Urothelium cell line (cell line): ENCODE measurements at regions not wholly inside any gene's neighbourhood (a gene's known extent, or its start where the extent isn't known, plus 50 kb on each side); places are given as distances from the start of the nearest gene placed in this dataset.
"Not testable (repeated sequence)": the region's sequence is repeated elsewhere in the genome, so short reads cannot be mapped to it uniquely, and the experiment has no call there.

Source experiments
- DNase-seq: peaks from one replicate; pipeline ENCODE4 v3.0.0; 2011; ENCODE audit warnings: low spot score, mixed read lengths
- FAIRE-seq: peaks from 2 replicates; lab custom pipeline; 2011; peaks lifted over from hg19 to GRCh38; lab: Jason Lieb, UNC

DNA sequence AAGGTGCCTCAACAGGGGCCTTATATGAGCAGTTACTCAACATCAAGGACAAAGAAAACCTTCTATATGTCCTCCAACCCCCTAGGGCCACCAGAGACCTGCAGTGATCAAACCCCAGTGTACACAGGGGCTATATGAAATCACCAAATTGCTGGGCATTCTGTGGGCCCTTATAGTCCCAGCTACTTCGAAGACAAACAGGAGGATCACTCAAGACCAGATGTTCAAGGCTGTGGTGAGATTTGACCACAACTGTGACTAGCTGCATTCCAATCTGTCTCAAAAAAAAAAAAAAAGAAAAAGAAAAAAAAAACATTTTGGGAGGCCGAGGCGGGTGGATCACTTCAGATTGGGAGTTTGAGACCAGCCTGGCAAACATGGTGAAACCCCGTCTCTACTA, 51.0 kb upstream of the PRB2 start:
- peak; percentile 81 for DNase-seq
- FAIRE-seq = no peak

- FAIRE-seq (no peak), DNase-seq (no peak)
Measured at GRCh38 chr12:11457996-11458645, 62.8 kb upstream of the PRB2 start.

GRCh38 chr12:11460343-11461023, 65.1 kb upstream of the PRB2 start:
- no peak for DNase-seq

GRCh38 chr12:11461433-11461832, 66.1 kb upstream of the PRB2 start:
- peak; percentile 9 for FAIRE-seq
- DNase-seq = no peak

More at GRCh38 chr12:11460343-11461023, 65.1 kb upstream of the PRB2 start:
- FAIRE-seq = no peak

GRCh38 chr12:11477110-11477509, 81.7 kb upstream of the PRB2 start:
- no peak for FAIRE-seq
- DNase-seq = no peak

DNA sequence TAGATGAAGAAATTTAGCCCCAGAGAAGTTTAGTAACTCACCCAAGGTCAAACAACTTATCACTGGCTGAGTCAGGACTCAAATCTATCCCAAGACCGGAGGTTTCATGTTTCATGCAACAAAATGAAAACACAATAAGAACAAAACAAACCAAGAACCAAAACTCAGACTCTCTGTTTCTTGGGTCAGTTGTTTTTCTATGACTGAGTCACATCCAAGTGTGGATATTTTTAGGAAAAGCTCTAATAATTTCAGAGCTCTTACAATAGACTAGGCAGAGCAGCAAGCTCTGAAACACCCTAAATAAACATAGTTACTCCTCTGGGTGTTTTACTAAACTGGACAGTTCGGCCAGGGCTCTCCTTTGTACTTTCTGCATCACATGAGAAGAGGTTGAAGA, 87.6 kb upstream of the PRB2 start:
- FAIRE-seq = no peak

DNA sequence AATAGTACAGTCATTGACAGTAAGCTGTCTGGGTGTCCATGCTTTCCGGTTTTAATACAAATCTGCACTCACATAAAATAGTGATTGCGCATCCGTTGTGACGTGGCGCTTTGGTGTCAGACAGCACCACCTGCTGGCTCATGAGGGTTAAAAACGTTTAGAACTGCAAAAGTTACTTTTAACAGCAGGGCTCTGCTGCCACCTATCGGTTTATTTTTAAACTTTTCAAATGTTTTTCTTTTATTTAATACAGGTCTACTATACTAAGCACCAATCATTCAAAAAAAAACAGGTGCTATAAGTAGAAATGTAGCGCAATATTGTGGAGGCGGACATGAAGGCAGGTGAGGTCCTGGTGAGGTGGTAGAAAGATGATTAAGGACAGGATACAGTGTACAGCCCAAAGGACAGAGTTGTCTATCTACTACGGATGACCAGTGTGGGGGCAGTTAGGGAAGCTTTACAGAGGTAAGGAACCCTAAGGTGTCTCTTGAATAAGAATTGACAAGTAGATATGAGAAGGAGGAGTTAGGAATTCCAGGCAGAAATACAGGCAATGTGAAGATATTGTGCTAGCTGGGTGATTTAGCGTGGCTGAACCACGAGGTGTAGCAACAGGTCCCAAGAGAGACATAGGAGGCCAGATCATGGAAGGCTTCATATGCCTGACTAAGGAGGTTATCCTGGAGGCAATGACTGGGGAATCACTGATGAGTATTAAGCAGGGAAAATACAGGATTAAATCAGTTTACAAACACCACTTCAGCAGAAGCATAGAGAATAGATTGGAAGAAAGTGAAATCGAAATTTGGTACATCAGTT, 91.5 kb upstream of the PRB2 start:
- FAIRE-seq (peak; percentile 97), DNase-seq (peak; percentile 85)

More for the DNA sequence above, 87.6 kb upstream of the PRB2 start:
- DNase-seq = no peak

- FAIRE-seq (peak; percentile 23), DNase-seq (no peak)
Measured at GRCh38 chr12:11496157-11496851, 100.9 kb upstream of the PRB2 start.

DNA sequence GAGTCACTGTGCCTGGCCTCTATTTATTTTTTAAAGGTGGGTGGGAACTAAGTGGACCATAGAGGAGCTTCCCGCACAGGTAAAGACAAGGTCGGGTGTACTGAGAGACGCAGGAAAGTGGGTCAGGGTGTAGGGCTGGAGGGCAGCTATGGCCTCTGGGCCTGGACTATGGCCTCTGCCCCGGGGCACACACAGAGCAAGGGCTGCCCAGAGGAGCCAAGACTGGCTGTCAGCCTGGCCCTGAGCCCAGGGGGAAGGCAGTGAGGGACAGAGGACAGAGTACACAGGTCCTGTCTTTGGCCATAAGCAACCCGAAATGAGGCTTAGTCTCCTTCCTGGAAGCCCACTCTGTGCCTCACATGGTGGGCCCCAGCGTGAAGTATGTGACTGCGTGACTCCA, 102.1 kb upstream of the PRB2 start:
- no peak for DNase-seq
- FAIRE-seq = no peak

DNA sequence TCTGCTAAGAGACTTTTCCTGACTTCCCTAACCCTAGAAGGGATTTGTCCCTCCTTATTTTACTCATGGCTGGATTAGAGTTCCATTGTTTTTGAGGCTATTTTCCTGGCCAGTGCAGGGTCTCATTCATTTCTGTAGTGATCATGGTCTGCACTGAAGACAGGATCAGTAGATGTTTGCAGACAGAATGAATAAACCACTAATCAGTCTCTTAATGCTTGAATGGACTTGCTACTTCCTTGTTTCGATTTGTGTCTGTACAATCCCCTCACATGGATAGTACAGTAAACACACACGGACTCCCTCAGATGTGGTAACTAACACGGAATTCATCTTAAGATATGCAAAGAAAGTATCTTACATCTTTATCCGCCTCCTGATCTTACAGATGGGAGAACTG, 102.6 kb upstream of the PRB2 start:
- no peak for DNase-seq
- FAIRE-seq = peak; percentile 32

DNA sequence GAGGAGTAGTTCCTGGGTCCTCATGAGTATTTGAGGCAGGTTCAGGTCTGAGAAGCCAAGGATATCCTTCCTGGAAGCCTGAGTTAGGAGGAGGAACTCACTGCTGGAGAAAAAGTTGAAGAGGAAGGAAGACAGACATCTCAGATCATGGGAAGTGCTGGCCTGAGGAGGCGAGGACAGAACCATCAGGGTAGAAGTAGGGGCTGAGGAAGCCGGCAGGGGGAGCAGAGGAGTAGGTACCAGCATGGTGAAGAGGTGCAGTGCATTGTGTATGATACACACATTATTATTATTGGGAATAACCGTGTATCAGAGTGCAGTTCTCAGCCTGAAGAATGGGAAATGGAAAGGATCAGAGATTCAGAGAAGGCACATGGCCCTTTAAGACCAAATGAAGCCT, 103.2 kb upstream of the PRB2 start:
- peak; percentile 58 for FAIRE-seq
- DNase-seq = not testable (repeated sequence)

GRCh38 chr12:11499806-11500187, 104.4 kb upstream of the PRB2 start:
- FAIRE-seq = peak; percentile 85
- no peak for DNase-seq

GRCh38 chr12:11500188-11500860, 105.0 kb upstream of the PRB2 start:
- peak; percentile 97 for DNase-seq
- FAIRE-seq = peak; percentile 77

DNA sequence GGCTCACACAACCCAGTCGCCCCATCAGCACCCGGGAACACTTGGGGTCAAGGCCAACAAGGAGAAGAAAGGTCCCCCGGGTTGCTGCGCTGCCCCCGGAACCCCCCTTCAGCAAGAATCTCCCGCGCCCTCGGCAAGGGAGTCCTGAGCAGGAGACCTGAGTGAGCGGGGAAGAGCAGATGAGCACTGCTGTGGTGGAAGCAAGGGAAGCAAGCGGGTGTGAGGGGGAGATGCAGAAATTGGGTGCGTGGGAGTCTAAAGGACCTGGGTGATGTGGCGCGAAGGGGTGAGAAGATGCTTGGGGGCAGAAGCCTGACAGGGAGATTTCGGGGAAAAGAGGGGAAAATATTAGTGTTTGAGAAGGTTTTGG, 105.5 kb upstream of the PRB2 start:
- DNase-seq (no peak), FAIRE-seq (no peak)

- FAIRE-seq (peak; percentile 17), DNase-seq (peak; percentile 83)
Measured at GRCh38 chr12:11508699-11509098, 113.3 kb upstream of the PRB2 start.

- DNase-seq (no peak), FAIRE-seq (no peak)
Measured at GRCh38 chr12:11509326-11509725, 114.0 kb upstream of the PRB2 start.

- no peak for DNase-seq
Measured at GRCh38 chr12:11510671-11511070, 115.3 kb upstream of the PRB2 start.

GRCh38 chr12:11513288-11513687, 117.9 kb upstream of the PRB2 start:
- peak; percentile 32 for FAIRE-seq
- peak; percentile 43 for DNase-seq

More at GRCh38 chr12:11510671-11511070, 115.3 kb upstream of the PRB2 start:
- FAIRE-seq = no peak

- no peak for FAIRE-seq
Measured at GRCh38 chr12:11517080-11517479, 121.7 kb upstream of the PRB2 start.

DNA sequence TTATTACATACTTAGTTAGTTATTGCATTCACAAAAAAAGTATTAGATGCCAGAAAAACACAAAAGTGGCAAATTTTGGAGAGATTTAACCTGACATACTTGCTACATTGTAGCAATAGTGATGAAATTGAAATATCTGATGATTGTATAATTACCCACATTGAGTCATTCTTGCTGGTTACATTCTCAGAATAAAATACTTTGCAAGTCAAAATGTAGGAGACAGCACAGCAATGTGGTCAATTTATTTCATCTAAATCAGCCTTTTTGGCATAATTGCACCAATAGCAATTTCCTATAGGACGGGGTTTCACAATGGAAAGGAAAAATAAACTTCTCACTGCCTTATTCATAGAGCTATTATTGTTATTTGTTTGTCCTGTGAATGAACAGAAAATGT, 125.0 kb upstream of the ETV6 start:
- FAIRE-seq (peak; percentile 63), DNase-seq (no peak)

More at GRCh38 chr12:11517080-11517479, 121.7 kb upstream of the PRB2 start:
- DNase-seq = no peak
